NT2/D1 (cell line): ENCODE measurements at regions not wholly inside any gene's neighbourhood (a gene's known extent, or its start where the extent isn't known, plus 50 kb on each side); places are given as distances from the start of the nearest gene placed in this dataset.

Source experiments
- SUZ12 ChIP-seq: IDR thresholded peaks from 2 replicates; pipeline ENCODE4 v1.6.1; 2011; ENCODE audit not compliant: insufficient read length, insufficient read depth; ENCODE audit errors: extremely low read depth
- YY1 ChIP-seq: IDR thresholded peaks from 2 replicates; pipeline ENCODE4 v1.6.1; 2011; ENCODE audit not compliant: insufficient read length, insufficient read depth
- ZNF274 ChIP-seq: IDR thresholded peaks from 2 replicates; pipeline ENCODE4 v1.6.1; 2011; ENCODE audit warnings: mild to moderate bottlenecking, low read depth, low read length

- TF ChIP-seq ZNF274 (no peak), YY1 (no peak), SUZ12 (no peak)
Observed at GRCh38 chr2:220489121-220489520, 861.7 kb downstream of the SLC4A3 start.
